ENCODE measurements at regions not wholly inside any gene's neighbourhood (a gene's known extent, or its start where the extent isn't known, plus 50 kb on each side); places are given as distances from the start of the nearest gene placed in this dataset.

DNA sequence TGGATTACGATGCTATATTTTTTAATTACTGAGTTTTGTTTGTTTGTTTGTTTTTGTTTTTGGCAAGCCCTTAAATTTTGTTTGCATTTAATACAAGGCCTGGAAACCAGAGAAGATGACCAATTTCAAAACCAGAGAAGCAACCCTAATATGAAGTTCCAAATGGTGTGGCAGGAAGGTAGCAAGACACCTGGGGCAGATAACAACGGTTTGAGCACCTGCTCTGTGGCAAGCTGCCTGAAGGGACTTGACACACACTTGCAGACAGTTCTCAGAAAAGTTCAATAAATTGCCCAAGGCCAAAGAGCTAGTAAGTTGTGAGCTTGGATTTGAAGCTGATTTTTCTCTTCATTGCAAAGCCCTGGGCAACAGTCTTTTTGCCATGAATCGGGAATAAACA lies 151.2 kb upstream of the UBE2E1 start:
- Histone ChIP-seq H3K27me3 (ENCODE audit: control insufficient read depth, extremely low read depth, insufficient read depth, low read length) (no peaks in the 10 kb centered on the region), H3K9me3 (ENCODE audit: control insufficient read depth, low read depth, low read length) (no peaks in the 10 kb centered on the region), H3K27ac (ENCODE audit: control insufficient read depth, insufficient read depth, low read length) (no peak overlapping the region), H3K36me3 (ENCODE audit: control insufficient read depth in 2 of 2, extremely low read depth in 1 of 2, insufficient read depth in 2 of 2, low read length in 2 of 2) (no peaks in the 10 kb centered on the region), H3K4me1 (ENCODE audit: control insufficient read depth, extremely low read depth, insufficient read depth, low read length) (peaks cover 16% of the 10 kb centered on the region), H3K79me2 (ENCODE audit: control insufficient read depth, insufficient read depth, low read length) (no peaks in the 10 kb centered on the region), H3K9ac (ENCODE audit: control insufficient read depth, extremely low read depth, insufficient read depth, low read length) (no peak overlapping the region), H3K9me1 (ENCODE audit: control insufficient read depth, extremely low read depth, insufficient read depth, low read length) (no peaks in the 10 kb centered on the region), H4K20me1 (ENCODE audit: control insufficient read depth, extremely low read depth, insufficient read depth, low read length) (no peaks in the 10 kb centered on the region), H3K4me3 (ENCODE audit: control insufficient read depth in 2 of 3, extremely low read depth in 1 of 3, insufficient read depth in 2 of 3, low read depth in 1 of 3, low read length in 3 of 3) (no peak overlapping the region), H2AFZ (ENCODE audit: control insufficient read depth, low read length) (no peak overlapping the region), H3K4me2 (ENCODE audit: control insufficient read depth, extremely low read depth, insufficient read depth, low read depth, low read length) (no peak overlapping the region)
- dilution Hi-C loops (cut with MboI; ENCODE audit: extremely low pct_ligation_motif_present, low sequenced_read_pairs), result no loop called here
- no peak for FAIRE-seq
- TF ChIP-seq EZH2 (IDR thresholded peaks at IDR 0.05; ENCODE audit: low read length) (no peak), CTCF (optimal IDR thresholded peaks at IDR 0.05 in 1 of 3, IDR thresholded peaks at IDR 0.05 in 1 of 3, conservative IDR thresholded peaks at IDR 0.05 in 1 of 3; ENCODE audit: extremely low read depth in 1 of 3, insufficient read depth in 2 of 3, low read length in 3 of 3) (no peak)
- no peak for DNase-seq (ENCODE audit: low read depth, low spot score)

- H3K9me3 ChIP-seq (ENCODE audit: control insufficient read depth, low read depth, low read length), result no peaks in the 10 kb centered on the region
- no peaks in the 10 kb centered on the region for H3K36me3 ChIP-seq (ENCODE audit: control insufficient read depth in 2 of 2, extremely low read depth in 1 of 2, insufficient read depth in 2 of 2, low read length in 2 of 2)
- no peaks in the 10 kb centered on the region for H3K27me3 ChIP-seq (ENCODE audit: control insufficient read depth, extremely low read depth, insufficient read depth, low read length)
- dilution Hi-C loops (cut with MboI; ENCODE audit: extremely low pct_ligation_motif_present, low sequenced_read_pairs), result no loop called here
- H3K79me2 ChIP-seq (ENCODE audit: control insufficient read depth, insufficient read depth, low read length), result no peaks in the 10 kb centered on the region
- no peak overlapping the region for H3K4me2 ChIP-seq (ENCODE audit: control insufficient read depth, extremely low read depth, insufficient read depth, low read depth, low read length)
- no peak overlapping the region for H3K27ac ChIP-seq (ENCODE audit: control insufficient read depth, insufficient read depth, low read length)
- DNase-seq (ENCODE audit: low read depth, low spot score) (no peak), FAIRE-seq (no peak)
- no peak overlapping the region for H3K9ac ChIP-seq (ENCODE audit: control insufficient read depth, extremely low read depth, insufficient read depth, low read length)
- peaks cover 4% of the 10 kb centered on the region for H3K4me1 ChIP-seq (ENCODE audit: control insufficient read depth, extremely low read depth, insufficient read depth, low read length)
- TF ChIP-seq EZH2 (IDR thresholded peaks at IDR 0.05; ENCODE audit: low read length) (no peak), CTCF (optimal IDR thresholded peaks at IDR 0.05 in 1 of 3, IDR thresholded peaks at IDR 0.05 in 1 of 3, conservative IDR thresholded peaks at IDR 0.05 in 1 of 3; ENCODE audit: extremely low read depth in 1 of 3, insufficient read depth in 2 of 3, low read length in 3 of 3) (no peak)
- no peak overlapping the region for H3K4me3 ChIP-seq (ENCODE audit: control insufficient read depth in 2 of 3, extremely low read depth in 1 of 3, insufficient read depth in 2 of 3, low read depth in 1 of 3, low read length in 3 of 3)
- no peaks in the 10 kb centered on the region for H3K9me1 ChIP-seq (ENCODE audit: control insufficient read depth, extremely low read depth, insufficient read depth, low read length)
- H2AFZ ChIP-seq (ENCODE audit: control insufficient read depth, low read length), result no peak overlapping the region
- no peaks in the 10 kb centered on the region for H4K20me1 ChIP-seq (ENCODE audit: control insufficient read depth, extremely low read depth, insufficient read depth, low read length)
These were observed 150.0 kb upstream of the UBE2E1 start for GRCh38 chr3:23655749-23656148.

All from keratinocyte (primary cell).